Endometrium (tissue), 2 donors: ENCODE measurements at regions not wholly inside any gene's neighbourhood (a gene's known extent, or its start where the extent isn't known, plus 50 kb on each side); places are given as distances from the start of the nearest gene placed in this dataset.

Experiments used
- FAIRE-seq: peaks from 2 replicates; lab custom pipeline; 2012; peaks lifted over from hg19 to GRCh38; lab: Jason Lieb, UNC
- donor health status: control.
- donor health status: control.

GRCh38 chr6:167643223-167643622 lies 183.5 kb upstream of the AFDN start:
- FAIRE-seq: no peak

GRCh38 chr6:167643716-167644115 lies 183.0 kb upstream of the AFDN start:
- FAIRE-seq: no peak

- no peak for FAIRE-seq
Measured at GRCh38 chr6:167644412-167645132, 182.1 kb upstream of the AFDN start.

GRCh38 chr6:167645368-167645767 lies 181.3 kb upstream of the AFDN start:
- no peak for FAIRE-seq

- no peak for FAIRE-seq
Measured at GRCh38 chr6:167647306-167647705, 179.4 kb upstream of the AFDN start.

- FAIRE-seq: no peak
Measured at GRCh38 chr6:167647737-167648470, 178.8 kb upstream of the AFDN start.

GRCh38 chr6:167648501-167649278 lies 178.0 kb upstream of the AFDN start:
- no peak for FAIRE-seq

GRCh38 chr6:167649476-167649875 lies 177.2 kb upstream of the AFDN start:
- no peak for FAIRE-seq

- no peak for FAIRE-seq
Measured at GRCh38 chr6:167650730-167651317, 175.9 kb upstream of the AFDN start.

GRCh38 chr6:167651318-167652041 lies 175.2 kb upstream of the AFDN start:
- FAIRE-seq: no peak

- FAIRE-seq: no peak
Measured at GRCh38 chr6:167652042-167652700, 174.5 kb upstream of the AFDN start.

GRCh38 chr6:167652701-167653095 lies 174.0 kb upstream of the AFDN start:
- no peak for FAIRE-seq

- FAIRE-seq: no peak
Measured at GRCh38 chr6:167653561-167653960, 173.2 kb upstream of the AFDN start.

GRCh38 chr6:167654389-167654788 lies 172.3 kb upstream of the AFDN start:
- FAIRE-seq: no peak

- FAIRE-seq: no peak
Measured at GRCh38 chr6:167655174-167655821, 171.4 kb upstream of the AFDN start.

GRCh38 chr6:167658106-167658505 lies 168.6 kb upstream of the AFDN start:
- FAIRE-seq: no peak

- no peak for FAIRE-seq
Measured at GRCh38 chr6:167659046-167659445, 167.7 kb upstream of the AFDN start.

GRCh38 chr6:167660424-167660823 lies 166.3 kb upstream of the AFDN start:
- no peak for FAIRE-seq

- no peak for FAIRE-seq
Measured at GRCh38 chr6:167660944-167661551, 165.7 kb upstream of the AFDN start.

- FAIRE-seq: no peak
Measured at GRCh38 chr6:167661552-167662044, 165.1 kb upstream of the AFDN start.
